Astrocyte (in vitro differentiated cells and primary cell): ENCODE measurements at regions not wholly inside any gene's neighbourhood (a gene's known extent, or its start where the extent isn't known, plus 50 kb on each side); places are given as distances from the start of the nearest gene placed in this dataset.

ENCODE experiments used
- DNase-seq: peaks from one replicate; pipeline ENCODE4 v3.0.0-alpha.2; 2010; ENCODE audit warnings: low read depth
- FAIRE-seq: peaks from 2 replicates; lab custom pipeline; 2011; peaks lifted over from hg19 to GRCh38; lab: Jason Lieb, UNC
- H2AFZ ChIP-seq: 2 replicates; pipeline ENCODE4 v1.6.0; 2012; ENCODE audit warnings: low read depth, low read length, inconsistent platforms
- H3K27ac ChIP-seq: 2 replicates; pipeline ENCODE4 v1.5.1; 2011; ENCODE audit warnings: low read depth, low read length, inconsistent platforms
- H3K27me3 ChIP-seq: 2 replicates; pipeline ENCODE4 v1.6.0; 2011; ENCODE audit warnings: low read length, inconsistent platforms; ENCODE audit not compliant: insufficient read depth
- H3K36me3 ChIP-seq: 2 replicates; pipeline ENCODE4 v1.5.1; 2011; ENCODE audit warnings: low read length, inconsistent platforms; ENCODE audit not compliant: insufficient read depth
- H3K4me1 ChIP-seq: 2 replicates; pipeline ENCODE4 v1.5.1; 2011; ENCODE audit warnings: low read length, inconsistent platforms; ENCODE audit not compliant: insufficient read depth
- H3K4me2 ChIP-seq: 2 replicates; pipeline ENCODE4 v1.6.0; 2012; ENCODE audit warnings: low read length, inconsistent platforms
- H3K4me3 ChIP-seq: 2 replicates; pipeline ENCODE4 v1.5.1; 2011; ENCODE audit warnings: low read depth, mild to moderate bottlenecking, low read length, inconsistent platforms; ENCODE audit not compliant: insufficient read depth
- H3K79me2 ChIP-seq: 2 replicates; pipeline ENCODE4 v1.6.0; 2012; ENCODE audit warnings: mild to moderate bottlenecking, low read length, inconsistent platforms; ENCODE audit not compliant: insufficient read depth
- H3K9ac ChIP-seq: 2 replicates; pipeline ENCODE4 v1.6.0; 2012; ENCODE audit warnings: mild to moderate bottlenecking, low read length, inconsistent platforms
- H3K9me3 ChIP-seq: 2 replicates; pipeline ENCODE4 v1.5.1; 2012; ENCODE audit warnings: low read depth, mild to moderate bottlenecking, low read length, inconsistent platforms; ENCODE audit not compliant: insufficient read depth
- H4K20me1 ChIP-seq: 2 replicates; pipeline ENCODE4 v1.6.0; 2012; ENCODE audit warnings: low read length, inconsistent platforms; ENCODE audit not compliant: insufficient read depth
- H3K27ac Mint-ChIP-seq: one replicate; pipeline ENCODE4 v1.8.0; 2021; ENCODE audit warnings: mild to moderate bottlenecking, mixed read lengths; ENCODE audit not compliant: unreplicated experiment
- H3K27me3 Mint-ChIP-seq: one replicate; pipeline ENCODE4 v1.8.0; 2021; ENCODE audit warnings: low read depth, mixed read lengths; ENCODE audit not compliant: unreplicated experiment
- H3K36me3 Mint-ChIP-seq: one replicate; pipeline ENCODE4 v1.8.0; 2021; ENCODE audit warnings: low read depth, mixed read lengths; ENCODE audit not compliant: unreplicated experiment
- H3K4me1 Mint-ChIP-seq: one replicate; pipeline ENCODE4 v1.8.0; 2021; ENCODE audit warnings: low read depth, mixed read lengths; ENCODE audit not compliant: unreplicated experiment
- H3K4me3 Mint-ChIP-seq: one replicate; pipeline ENCODE4 v1.8.0; 2021; ENCODE audit warnings: mild to moderate bottlenecking, moderate library complexity, mixed read lengths; ENCODE audit not compliant: unreplicated experiment
- H3K9me3 Mint-ChIP-seq: one replicate; pipeline ENCODE4 v1.8.0; 2021; ENCODE audit warnings: mild to moderate bottlenecking, mixed read lengths; ENCODE audit not compliant: unreplicated experiment
- EZH2 ChIP-seq: IDR thresholded peaks from 2 replicates; pipeline ENCODE4 v1.6.1; 2012; ENCODE audit warnings: mild to moderate bottlenecking, low read length, inconsistent platforms; ENCODE audit not compliant: insufficient read depth
- TF ChIP-seq, protein P1 (sequence below): IDR thresholded peaks from 2 replicates; pipeline ENCODE4 v1.5.1; 2011; ENCODE audit warnings: low read depth, mild to moderate bottlenecking, inconsistent platforms, low read length, moderate library complexity; ENCODE audit not compliant: insufficient read depth

DNA sequence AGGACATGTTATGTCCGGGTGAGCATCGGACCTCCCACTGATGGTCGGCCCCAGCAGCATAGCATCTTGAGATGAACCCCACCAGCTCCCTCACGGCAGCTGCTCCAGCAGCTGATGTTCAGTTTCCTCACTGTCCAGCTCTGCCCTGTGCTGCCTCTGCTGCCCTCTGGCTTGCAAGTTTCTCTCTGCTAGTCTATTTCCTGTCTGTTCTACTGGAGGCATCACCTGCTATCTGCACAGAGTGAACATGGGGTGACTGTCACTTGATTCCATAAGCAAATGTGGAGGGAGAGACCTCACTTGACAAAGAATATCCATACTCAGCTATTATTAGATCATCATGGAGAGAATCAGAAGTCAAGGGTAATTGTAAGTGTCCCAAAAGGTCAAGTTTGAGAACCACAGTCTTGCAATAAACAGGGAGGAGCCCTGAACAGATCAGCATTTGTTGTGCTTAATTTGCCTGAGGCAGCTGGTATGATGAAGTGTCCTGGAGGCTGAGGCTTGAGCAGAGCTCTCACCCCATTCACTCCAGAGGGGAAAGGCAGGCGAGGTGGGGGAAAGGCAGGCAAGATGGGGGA, 702.8 kb downstream of the SEMA5A start:
- DNase-seq: no peak
- Histone ChIP-seq H3K4me2 (no peak overlapping the region), H3K27ac (peak overlapping the region; percentile 2), H3K27me3 (no peaks in the 10 kb centered on the region), H3K36me3 (no peaks in the 10 kb centered on the region), H2AFZ (no peak overlapping the region), H3K4me1 (peaks cover 19% of the 10 kb centered on the region), H4K20me1 (no peaks in the 10 kb centered on the region), H3K9me3 (no peaks in the 10 kb centered on the region), H3K9ac (no peak overlapping the region), H3K4me3 (no peak overlapping the region), H3K79me2 (no peaks in the 10 kb centered on the region)
- Mint-ChIP-seq H3K36me3 (peaks cover 2% of the 10 kb centered on the region), H3K9me3 (peaks cover 13% of the 10 kb centered on the region), H3K27ac (no peak overlapping the region), H3K27me3 (no peaks in the 10 kb centered on the region), H3K4me3 (no peak overlapping the region), H3K4me1 (peaks cover 25% of the 10 kb centered on the region)
- TF ChIP-seq, protein P1, sequence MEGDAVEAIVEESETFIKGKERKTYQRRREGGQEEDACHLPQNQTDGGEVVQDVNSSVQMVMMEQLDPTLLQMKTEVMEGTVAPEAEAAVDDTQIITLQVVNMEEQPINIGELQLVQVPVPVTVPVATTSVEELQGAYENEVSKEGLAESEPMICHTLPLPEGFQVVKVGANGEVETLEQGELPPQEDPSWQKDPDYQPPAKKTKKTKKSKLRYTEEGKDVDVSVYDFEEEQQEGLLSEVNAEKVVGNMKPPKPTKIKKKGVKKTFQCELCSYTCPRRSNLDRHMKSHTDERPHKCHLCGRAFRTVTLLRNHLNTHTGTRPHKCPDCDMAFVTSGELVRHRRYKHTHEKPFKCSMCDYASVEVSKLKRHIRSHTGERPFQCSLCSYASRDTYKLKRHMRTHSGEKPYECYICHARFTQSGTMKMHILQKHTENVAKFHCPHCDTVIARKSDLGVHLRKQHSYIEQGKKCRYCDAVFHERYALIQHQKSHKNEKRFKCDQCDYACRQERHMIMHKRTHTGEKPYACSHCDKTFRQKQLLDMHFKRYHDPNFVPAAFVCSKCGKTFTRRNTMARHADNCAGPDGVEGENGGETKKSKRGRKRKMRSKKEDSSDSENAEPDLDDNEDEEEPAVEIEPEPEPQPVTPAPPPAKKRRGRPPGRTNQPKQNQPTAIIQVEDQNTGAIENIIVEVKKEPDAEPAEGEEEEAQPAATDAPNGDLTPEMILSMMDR: peak; percentile 10
- no peak for TF ChIP-seq EZH2
- FAIRE-seq: no peak

- H3K27ac ChIP-seq: peak overlapping the region; percentile 28
- no peak overlapping the region for H3K27ac Mint-ChIP-seq
- peak overlapping the region; percentile 36 for H3K4me2 ChIP-seq
Observed at GRCh38 chr5:8843771-8844170, 702.1 kb downstream of the SEMA5A start.

GRCh38 chr5:8844206-8844605, 701.7 kb downstream of the SEMA5A start:
- H3K4me3 ChIP-seq: no peak overlapping the region
- Mint-ChIP-seq H3K36me3 (peaks cover 2% of the 10 kb centered on the region), H3K4me3 (no peak overlapping the region), H3K4me1 (peaks cover 23% of the 10 kb centered on the region), H3K9me3 (peaks cover 13% of the 10 kb centered on the region), H3K27me3 (no peaks in the 10 kb centered on the region), H3K27ac (no peak overlapping the region)
- peak overlapping the region; percentile 59 for H2AFZ ChIP-seq
- H3K27ac ChIP-seq: peak overlapping the region; percentile 28
- peak overlapping the region; percentile 36 for H3K4me2 ChIP-seq
- no peaks in the 10 kb centered on the region for H3K79me2 ChIP-seq
- no peaks in the 10 kb centered on the region for H3K27me3 ChIP-seq
- peaks cover 27% of the 10 kb centered on the region for H3K4me1 ChIP-seq
- H3K9ac ChIP-seq: peak overlapping the region; percentile 48
- FAIRE-seq (no peak), DNase-seq (no peak)
- no peaks in the 10 kb centered on the region for H4K20me1 ChIP-seq
- no peaks in the 10 kb centered on the region for H3K36me3 ChIP-seq
- TF ChIP-seq, protein P1: no peak
- no peak for TF ChIP-seq EZH2
- no peaks in the 10 kb centered on the region for H3K9me3 ChIP-seq

More at GRCh38 chr5:8843771-8844170, 702.1 kb downstream of the SEMA5A start:
- no peaks in the 10 kb centered on the region for H3K9me3 ChIP-seq
- Mint-ChIP-seq H3K4me1 (peaks cover 25% of the 10 kb centered on the region), H3K27me3 (no peaks in the 10 kb centered on the region), H3K4me3 (no peak overlapping the region), H3K36me3 (peaks cover 2% of the 10 kb centered on the region), H3K9me3 (peaks cover 13% of the 10 kb centered on the region)
- peak; percentile 83 for DNase-seq
- H2AFZ ChIP-seq: peak overlapping the region; percentile 59
- H3K9ac ChIP-seq: peak overlapping the region; percentile 48
- no peak for FAIRE-seq
- no peaks in the 10 kb centered on the region for H4K20me1 ChIP-seq
- H3K36me3 ChIP-seq: no peaks in the 10 kb centered on the region
- no peaks in the 10 kb centered on the region for H3K27me3 ChIP-seq
- TF ChIP-seq EZH2: no peak
- TF ChIP-seq, protein P1: no peak
- peaks cover 23% of the 10 kb centered on the region for H3K4me1 ChIP-seq
- no peaks in the 10 kb centered on the region for H3K79me2 ChIP-seq
- H3K4me3 ChIP-seq: no peak overlapping the region
